ENCODE measurements at regions not wholly inside any gene's neighbourhood (a gene's known extent, or its start where the extent isn't known, plus 50 kb on each side); places are given as distances from the start of the nearest gene placed in this dataset.

GRCh38 chr2:207252416-207252815, 86.7 kb upstream of the KLF7 start:
- no peak for TF ChIP-seq CHD1 (IDR thresholded peaks at IDR 0.05; ENCODE audit: low read depth, low read length)
- TF ChIP-seq, protein P1, sequence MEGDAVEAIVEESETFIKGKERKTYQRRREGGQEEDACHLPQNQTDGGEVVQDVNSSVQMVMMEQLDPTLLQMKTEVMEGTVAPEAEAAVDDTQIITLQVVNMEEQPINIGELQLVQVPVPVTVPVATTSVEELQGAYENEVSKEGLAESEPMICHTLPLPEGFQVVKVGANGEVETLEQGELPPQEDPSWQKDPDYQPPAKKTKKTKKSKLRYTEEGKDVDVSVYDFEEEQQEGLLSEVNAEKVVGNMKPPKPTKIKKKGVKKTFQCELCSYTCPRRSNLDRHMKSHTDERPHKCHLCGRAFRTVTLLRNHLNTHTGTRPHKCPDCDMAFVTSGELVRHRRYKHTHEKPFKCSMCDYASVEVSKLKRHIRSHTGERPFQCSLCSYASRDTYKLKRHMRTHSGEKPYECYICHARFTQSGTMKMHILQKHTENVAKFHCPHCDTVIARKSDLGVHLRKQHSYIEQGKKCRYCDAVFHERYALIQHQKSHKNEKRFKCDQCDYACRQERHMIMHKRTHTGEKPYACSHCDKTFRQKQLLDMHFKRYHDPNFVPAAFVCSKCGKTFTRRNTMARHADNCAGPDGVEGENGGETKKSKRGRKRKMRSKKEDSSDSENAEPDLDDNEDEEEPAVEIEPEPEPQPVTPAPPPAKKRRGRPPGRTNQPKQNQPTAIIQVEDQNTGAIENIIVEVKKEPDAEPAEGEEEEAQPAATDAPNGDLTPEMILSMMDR (IDR thresholded peaks at IDR 0.05 in 2 of 3, conservative IDR thresholded peaks at IDR 0.05 in 1 of 3; ENCODE audit: control insufficient read depth in 2 of 3, extremely low read depth in 1 of 3, insufficient read depth in 1 of 3, low read depth in 3 of 3, low read length in 3 of 3), result no peak
- TF ChIP-seq, protein P2, sequence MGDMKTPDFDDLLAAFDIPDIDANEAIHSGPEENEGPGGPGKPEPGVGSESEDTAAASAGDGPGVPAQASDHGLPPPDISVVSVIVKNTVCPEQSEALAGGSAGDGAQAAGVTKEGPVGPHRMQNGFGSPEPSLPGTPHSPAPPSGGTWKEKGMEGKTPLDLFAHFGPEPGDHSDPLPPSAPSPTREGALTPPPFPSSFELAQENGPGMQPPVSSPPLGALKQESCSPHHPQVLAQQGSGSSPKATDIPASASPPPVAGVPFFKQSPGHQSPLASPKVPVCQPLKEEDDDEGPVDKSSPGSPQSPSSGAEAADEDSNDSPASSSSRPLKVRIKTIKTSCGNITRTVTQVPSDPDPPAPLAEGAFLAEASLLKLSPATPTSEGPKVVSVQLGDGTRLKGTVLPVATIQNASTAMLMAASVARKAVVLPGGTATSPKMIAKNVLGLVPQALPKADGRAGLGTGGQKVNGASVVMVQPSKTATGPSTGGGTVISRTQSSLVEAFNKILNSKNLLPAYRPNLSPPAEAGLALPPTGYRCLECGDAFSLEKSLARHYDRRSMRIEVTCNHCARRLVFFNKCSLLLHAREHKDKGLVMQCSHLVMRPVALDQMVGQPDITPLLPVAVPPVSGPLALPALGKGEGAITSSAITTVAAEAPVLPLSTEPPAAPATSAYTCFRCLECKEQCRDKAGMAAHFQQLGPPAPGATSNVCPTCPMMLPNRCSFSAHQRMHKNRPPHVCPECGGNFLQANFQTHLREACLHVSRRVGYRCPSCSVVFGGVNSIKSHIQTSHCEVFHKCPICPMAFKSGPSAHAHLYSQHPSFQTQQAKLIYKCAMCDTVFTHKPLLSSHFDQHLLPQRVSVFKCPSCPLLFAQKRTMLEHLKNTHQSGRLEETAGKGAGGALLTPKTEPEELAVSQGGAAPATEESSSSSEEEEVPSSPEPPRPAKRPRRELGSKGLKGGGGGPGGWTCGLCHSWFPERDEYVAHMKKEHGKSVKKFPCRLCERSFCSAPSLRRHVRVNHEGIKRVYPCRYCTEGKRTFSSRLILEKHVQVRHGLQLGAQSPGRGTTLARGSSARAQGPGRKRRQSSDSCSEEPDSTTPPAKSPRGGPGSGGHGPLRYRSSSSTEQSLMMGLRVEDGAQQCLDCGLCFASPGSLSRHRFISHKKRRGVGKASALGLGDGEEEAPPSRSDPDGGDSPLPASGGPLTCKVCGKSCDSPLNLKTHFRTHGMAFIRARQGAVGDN (IDR thresholded peaks at IDR 0.05), result no peak
- TF ChIP-seq POLR2A (IDR thresholded peaks at IDR 0.05; ENCODE audit: low read depth, low read length), result no peak
- TF ChIP-seq RAD21 (IDR thresholded peaks at IDR 0.05; ENCODE audit: insufficient read depth, low read depth, low read length), result no peak
- TF ChIP-seq CHD4 (IDR thresholded peaks at IDR 0.05), result no peak
- no peak for TF ChIP-seq TCF3 (IDR thresholded peaks at IDR 0.05; ENCODE audit: borderline replicate concordance, insufficient read depth, low read depth, low read length)
- TF ChIP-seq TARDBP (IDR thresholded peaks at IDR 0.05; ENCODE audit: borderline replicate concordance), result no peak
- TF ChIP-seq JUND (IDR thresholded peaks at IDR 0.05; ENCODE audit: low read depth, low read length), result no peak
- TF ChIP-seq BRCA1 (IDR thresholded peaks at IDR 0.05; ENCODE audit: low read depth, low read length), result no peak
- TF ChIP-seq ZZZ3 (IDR thresholded peaks at IDR 0.05; ENCODE audit: control insufficient read depth, insufficient read length, low read depth), result no peak
- TF ChIP-seq KAT2A (conservative IDR thresholded peaks at IDR 0.05; ENCODE audit: control insufficient read depth, low read depth, low read length), result no peak
- TF ChIP-seq EZH2 (IDR thresholded peaks at IDR 0.05; ENCODE audit: borderline replicate concordance, control insufficient read depth, low read depth, low read length), result no peak
- no peak for TF ChIP-seq CREB1 (IDR thresholded peaks at IDR 0.05; ENCODE audit: low read depth)

Data from GM12878 (cell line).